ENCODE measurements at regions not wholly inside any gene's neighbourhood (a gene's known extent, or its start where the extent isn't known, plus 50 kb on each side); places are given as distances from the start of the nearest gene placed in this dataset.

DNA sequence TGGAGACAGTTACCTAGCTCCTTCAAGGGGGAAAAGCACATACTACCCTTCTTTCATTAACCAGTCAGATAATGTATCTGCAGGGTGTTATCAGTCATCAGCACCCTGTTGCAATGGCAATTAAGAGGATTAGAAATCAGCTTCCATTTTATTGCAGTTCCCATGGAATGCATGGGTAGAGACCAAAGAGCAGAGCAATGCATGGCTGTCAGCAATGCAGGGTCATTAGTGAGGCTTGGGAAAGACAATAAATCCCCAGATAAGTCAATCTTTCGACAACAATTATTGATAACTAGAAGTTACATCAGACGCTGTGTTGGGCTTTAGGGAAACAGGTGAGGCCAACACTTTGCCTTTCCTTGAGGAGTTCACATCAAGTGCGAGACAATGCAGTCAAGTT lies 150.9 kb downstream of the MAFB start:
- TF ChIP-seq GABPA (IDR thresholded peaks at IDR 0.05; ENCODE audit: low read depth) (no peak), POLR2AphosphoS5 (IDR thresholded peaks at IDR 0.05; ENCODE audit: low read depth) (no peak), SPI1 (IDR thresholded peaks at IDR 0.05; ENCODE audit: borderline replicate concordance, low read depth) (no peak)
- TF ChIP-seq, protein P1, sequence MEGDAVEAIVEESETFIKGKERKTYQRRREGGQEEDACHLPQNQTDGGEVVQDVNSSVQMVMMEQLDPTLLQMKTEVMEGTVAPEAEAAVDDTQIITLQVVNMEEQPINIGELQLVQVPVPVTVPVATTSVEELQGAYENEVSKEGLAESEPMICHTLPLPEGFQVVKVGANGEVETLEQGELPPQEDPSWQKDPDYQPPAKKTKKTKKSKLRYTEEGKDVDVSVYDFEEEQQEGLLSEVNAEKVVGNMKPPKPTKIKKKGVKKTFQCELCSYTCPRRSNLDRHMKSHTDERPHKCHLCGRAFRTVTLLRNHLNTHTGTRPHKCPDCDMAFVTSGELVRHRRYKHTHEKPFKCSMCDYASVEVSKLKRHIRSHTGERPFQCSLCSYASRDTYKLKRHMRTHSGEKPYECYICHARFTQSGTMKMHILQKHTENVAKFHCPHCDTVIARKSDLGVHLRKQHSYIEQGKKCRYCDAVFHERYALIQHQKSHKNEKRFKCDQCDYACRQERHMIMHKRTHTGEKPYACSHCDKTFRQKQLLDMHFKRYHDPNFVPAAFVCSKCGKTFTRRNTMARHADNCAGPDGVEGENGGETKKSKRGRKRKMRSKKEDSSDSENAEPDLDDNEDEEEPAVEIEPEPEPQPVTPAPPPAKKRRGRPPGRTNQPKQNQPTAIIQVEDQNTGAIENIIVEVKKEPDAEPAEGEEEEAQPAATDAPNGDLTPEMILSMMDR (IDR thresholded peaks at IDR 0.05; ENCODE audit: insufficient read depth, low read length): no peak
- TF ChIP-seq, protein P2, sequence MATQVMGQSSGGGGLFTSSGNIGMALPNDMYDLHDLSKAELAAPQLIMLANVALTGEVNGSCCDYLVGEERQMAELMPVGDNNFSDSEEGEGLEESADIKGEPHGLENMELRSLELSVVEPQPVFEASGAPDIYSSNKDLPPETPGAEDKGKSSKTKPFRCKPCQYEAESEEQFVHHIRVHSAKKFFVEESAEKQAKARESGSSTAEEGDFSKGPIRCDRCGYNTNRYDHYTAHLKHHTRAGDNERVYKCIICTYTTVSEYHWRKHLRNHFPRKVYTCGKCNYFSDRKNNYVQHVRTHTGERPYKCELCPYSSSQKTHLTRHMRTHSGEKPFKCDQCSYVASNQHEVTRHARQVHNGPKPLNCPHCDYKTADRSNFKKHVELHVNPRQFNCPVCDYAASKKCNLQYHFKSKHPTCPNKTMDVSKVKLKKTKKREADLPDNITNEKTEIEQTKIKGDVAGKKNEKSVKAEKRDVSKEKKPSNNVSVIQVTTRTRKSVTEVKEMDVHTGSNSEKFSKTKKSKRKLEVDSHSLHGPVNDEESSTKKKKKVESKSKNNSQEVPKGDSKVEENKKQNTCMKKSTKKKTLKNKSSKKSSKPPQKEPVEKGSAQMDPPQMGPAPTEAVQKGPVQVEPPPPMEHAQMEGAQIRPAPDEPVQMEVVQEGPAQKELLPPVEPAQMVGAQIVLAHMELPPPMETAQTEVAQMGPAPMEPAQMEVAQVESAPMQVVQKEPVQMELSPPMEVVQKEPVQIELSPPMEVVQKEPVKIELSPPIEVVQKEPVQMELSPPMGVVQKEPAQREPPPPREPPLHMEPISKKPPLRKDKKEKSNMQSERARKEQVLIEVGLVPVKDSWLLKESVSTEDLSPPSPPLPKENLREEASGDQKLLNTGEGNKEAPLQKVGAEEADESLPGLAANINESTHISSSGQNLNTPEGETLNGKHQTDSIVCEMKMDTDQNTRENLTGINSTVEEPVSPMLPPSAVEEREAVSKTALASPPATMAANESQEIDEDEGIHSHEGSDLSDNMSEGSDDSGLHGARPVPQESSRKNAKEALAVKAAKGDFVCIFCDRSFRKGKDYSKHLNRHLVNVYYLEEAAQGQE (IDR thresholded peaks at IDR 0.05; ENCODE audit: insufficient replicate concordance, low read depth): no peak
- no peak overlapping the region for H3K4me3 ChIP-seq (replicated peaks; ENCODE audit: insufficient read depth, low read length)
- no peak overlapping the region for H3K27ac ChIP-seq (replicated peaks)
- H3K27me3 ChIP-seq (ENCODE audit: insufficient read depth, poor library complexity, severe bottlenecking): no peaks in the 10 kb centered on the region
- no peak for DNase-seq (ENCODE audit: low read depth in 1 of 2, low spot score in 1 of 2)

DNA sequence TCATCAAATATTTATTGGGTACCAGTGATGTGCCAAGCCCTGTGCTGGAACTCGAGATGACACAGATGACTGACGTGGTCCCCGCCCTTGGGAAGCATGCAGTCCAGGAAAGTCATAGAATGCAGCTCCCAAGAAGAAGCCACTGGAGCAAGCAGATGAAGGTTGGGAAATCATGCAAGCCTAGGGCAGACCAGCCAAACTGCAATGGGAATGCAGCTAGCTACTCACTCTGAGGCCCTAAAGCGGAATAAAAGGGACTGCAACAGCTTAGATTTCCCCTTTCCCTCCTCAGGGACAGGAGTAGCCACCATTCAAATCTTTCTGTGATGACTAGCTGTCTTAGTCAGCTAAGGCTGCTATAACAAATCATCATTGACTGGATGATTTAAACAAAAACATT lies 152.2 kb downstream of the MAFB start:
- DNase-seq (ENCODE audit: low read depth in 1 of 2, low spot score in 1 of 2): no peak
- Histone ChIP-seq H3K4me3 (replicated peaks; ENCODE audit: insufficient read depth, low read length) (no peak overlapping the region), H3K27me3 (ENCODE audit: insufficient read depth, poor library complexity, severe bottlenecking) (no peaks in the 10 kb centered on the region), H3K27ac (replicated peaks) (no peak overlapping the region)
- TF ChIP-seq GABPA (IDR thresholded peaks at IDR 0.05; ENCODE audit: low read depth) (no peak), POLR2AphosphoS5 (IDR thresholded peaks at IDR 0.05; ENCODE audit: low read depth) (no peak), SPI1 (IDR thresholded peaks at IDR 0.05; ENCODE audit: borderline replicate concordance, low read depth) (no peak)
- TF ChIP-seq, protein P1 (IDR thresholded peaks at IDR 0.05; ENCODE audit: insufficient read depth, low read length): no peak
- TF ChIP-seq, protein P2 (IDR thresholded peaks at IDR 0.05; ENCODE audit: insufficient replicate concordance, low read depth): no peak

DNA sequence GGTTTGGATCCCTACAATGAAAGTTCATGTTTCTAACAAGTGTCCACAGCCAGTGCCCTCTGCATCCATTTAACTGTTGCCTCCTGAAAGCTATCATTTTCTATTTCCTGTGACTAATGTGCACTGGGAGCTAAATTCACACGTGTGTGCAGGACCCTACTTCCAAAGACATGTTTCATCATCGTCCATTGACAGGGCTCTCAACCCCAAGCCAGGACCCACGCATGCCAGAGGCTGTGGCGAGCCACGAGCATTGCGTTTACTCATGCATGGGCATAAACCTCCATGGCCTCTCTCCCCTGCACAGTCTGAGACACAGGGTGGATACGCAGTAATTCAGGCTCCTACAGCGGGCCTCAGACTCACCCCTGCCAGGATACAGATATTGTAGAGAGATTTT lies 153.2 kb downstream of the MAFB start:
- no peaks in the 10 kb centered on the region for H3K27me3 ChIP-seq (ENCODE audit: insufficient read depth, poor library complexity, severe bottlenecking)
- TF ChIP-seq, protein P1 (IDR thresholded peaks at IDR 0.05; ENCODE audit: insufficient read depth, low read length): no peak
- no peak for TF ChIP-seq SPI1 (IDR thresholded peaks at IDR 0.05; ENCODE audit: borderline replicate concordance, low read depth)
- no peak for TF ChIP-seq GABPA (IDR thresholded peaks at IDR 0.05; ENCODE audit: low read depth)
- TF ChIP-seq, protein P2 (IDR thresholded peaks at IDR 0.05; ENCODE audit: insufficient replicate concordance, low read depth): no peak
- H3K4me3 ChIP-seq (replicated peaks; ENCODE audit: insufficient read depth, low read length): no peak overlapping the region
- DNase-seq (ENCODE audit: low read depth in 1 of 2, low spot score in 1 of 2): no peak
- no peak overlapping the region for H3K27ac ChIP-seq (replicated peaks)
